ENCODE measurements at regions not wholly inside any gene's neighbourhood (a gene's known extent, or its start where the extent isn't known, plus 50 kb on each side); places are given as distances from the start of the nearest gene placed in this dataset.
"Not testable (repeated sequence)": the region's sequence is repeated elsewhere in the genome, so short reads cannot be mapped to it uniquely, and the experiment has no call there.

- H3K27me3 ChIP-seq = no peaks in the 10 kb centered on the region
- H3K9me3 ChIP-seq = no peaks in the 10 kb centered on the region
- H3K4me1 ChIP-seq = no peaks in the 10 kb centered on the region
- H3K27ac ChIP-seq = no peak overlapping the region
- no peaks in the 10 kb centered on the region for H3K36me3 ChIP-seq (ENCODE audit: low read depth, missing control alignments)
- WGBS, 2 donors = 94 to 97% methylated on average over 4 of the region's 4 CpGs
- DNase-seq = no peak
- no peak overlapping the region for H3K4me3 ChIP-seq
- no peak for TF ChIP-seq POLR2A (IDR thresholded peaks at IDR 0.05)
- intact Hi-C loops (cut with DNase I; ENCODE audit: low total_unique reads) = no loop called here
Measured at GRCh38 chr3:73179601-73180000, 118.1 kb downstream of the EBLN2 start.

- 85 to 93% methylated on average over 1 of the region's 1 CpG for WGBS, 2 donors
- no peak for DNase-seq
- H3K4me1 ChIP-seq = no peaks in the 10 kb centered on the region
- no peak overlapping the region for H3K4me3 ChIP-seq
- TF ChIP-seq, protein P1, sequence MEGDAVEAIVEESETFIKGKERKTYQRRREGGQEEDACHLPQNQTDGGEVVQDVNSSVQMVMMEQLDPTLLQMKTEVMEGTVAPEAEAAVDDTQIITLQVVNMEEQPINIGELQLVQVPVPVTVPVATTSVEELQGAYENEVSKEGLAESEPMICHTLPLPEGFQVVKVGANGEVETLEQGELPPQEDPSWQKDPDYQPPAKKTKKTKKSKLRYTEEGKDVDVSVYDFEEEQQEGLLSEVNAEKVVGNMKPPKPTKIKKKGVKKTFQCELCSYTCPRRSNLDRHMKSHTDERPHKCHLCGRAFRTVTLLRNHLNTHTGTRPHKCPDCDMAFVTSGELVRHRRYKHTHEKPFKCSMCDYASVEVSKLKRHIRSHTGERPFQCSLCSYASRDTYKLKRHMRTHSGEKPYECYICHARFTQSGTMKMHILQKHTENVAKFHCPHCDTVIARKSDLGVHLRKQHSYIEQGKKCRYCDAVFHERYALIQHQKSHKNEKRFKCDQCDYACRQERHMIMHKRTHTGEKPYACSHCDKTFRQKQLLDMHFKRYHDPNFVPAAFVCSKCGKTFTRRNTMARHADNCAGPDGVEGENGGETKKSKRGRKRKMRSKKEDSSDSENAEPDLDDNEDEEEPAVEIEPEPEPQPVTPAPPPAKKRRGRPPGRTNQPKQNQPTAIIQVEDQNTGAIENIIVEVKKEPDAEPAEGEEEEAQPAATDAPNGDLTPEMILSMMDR (IDR thresholded peaks at IDR 0.05) = no peak
- no peak for TF ChIP-seq POLR2A (IDR thresholded peaks at IDR 0.05)
- no peaks in the 10 kb centered on the region for H3K27me3 ChIP-seq
- intact Hi-C loops (cut with DNase I; ENCODE audit: low total_unique reads) = no loop called here
- no peak overlapping the region for H3K27ac ChIP-seq
- H3K36me3 ChIP-seq (ENCODE audit: low read depth, missing control alignments) = no peaks in the 10 kb centered on the region
- H3K9me3 ChIP-seq = no peaks in the 10 kb centered on the region
Measured at GRCh38 chr3:73186741-73187140, 125.3 kb downstream of the EBLN2 start.

DNA sequence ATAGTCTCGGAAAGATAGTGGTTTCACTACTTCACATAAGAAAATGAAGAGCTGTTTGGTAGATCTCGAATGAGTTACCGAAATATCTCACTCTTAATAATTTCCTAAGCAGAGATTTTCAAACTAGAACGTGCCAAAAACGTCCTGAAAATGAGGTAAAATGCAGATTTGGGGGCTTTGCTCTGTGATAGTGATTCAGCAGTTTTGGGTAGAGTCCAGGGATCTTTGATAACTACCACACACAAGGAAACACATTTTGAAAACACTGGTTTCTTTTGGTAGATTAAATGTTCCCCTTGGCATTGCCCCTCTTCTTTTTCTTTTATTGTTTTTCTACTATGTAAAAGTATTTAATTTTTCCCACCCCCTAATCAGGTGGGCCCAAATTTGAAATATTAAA, 125.9 kb downstream of the EBLN2 start:
- WGBS, 2 donors = 60 to 69% methylated on average over 5 of the region's 5 CpGs
- intact Hi-C loops (cut with DNase I; ENCODE audit: low total_unique reads) = no loop called here
- DNase-seq = no peak

GRCh38 chr3:73188707-73189106, 127.2 kb downstream of the EBLN2 start:
- no peak overlapping the region for H3K27ac ChIP-seq
- intact Hi-C loops (cut with DNase I; ENCODE audit: low total_unique reads) = no loop called here
- TF ChIP-seq, protein P1 (IDR thresholded peaks at IDR 0.05) = no peak

More for the DNA sequence above, 125.9 kb downstream of the EBLN2 start:
- no peak overlapping the region for H3K4me3 ChIP-seq
- no peak overlapping the region for H3K27ac ChIP-seq
- H3K36me3 ChIP-seq (ENCODE audit: low read depth, missing control alignments) = no peaks in the 10 kb centered on the region
- H3K9me3 ChIP-seq = no peaks in the 10 kb centered on the region
- TF ChIP-seq, protein P1 (IDR thresholded peaks at IDR 0.05) = no peak
- no peak for TF ChIP-seq POLR2A (IDR thresholded peaks at IDR 0.05)
- no peaks in the 10 kb centered on the region for H3K4me1 ChIP-seq
- no peaks in the 10 kb centered on the region for H3K27me3 ChIP-seq

DNA sequence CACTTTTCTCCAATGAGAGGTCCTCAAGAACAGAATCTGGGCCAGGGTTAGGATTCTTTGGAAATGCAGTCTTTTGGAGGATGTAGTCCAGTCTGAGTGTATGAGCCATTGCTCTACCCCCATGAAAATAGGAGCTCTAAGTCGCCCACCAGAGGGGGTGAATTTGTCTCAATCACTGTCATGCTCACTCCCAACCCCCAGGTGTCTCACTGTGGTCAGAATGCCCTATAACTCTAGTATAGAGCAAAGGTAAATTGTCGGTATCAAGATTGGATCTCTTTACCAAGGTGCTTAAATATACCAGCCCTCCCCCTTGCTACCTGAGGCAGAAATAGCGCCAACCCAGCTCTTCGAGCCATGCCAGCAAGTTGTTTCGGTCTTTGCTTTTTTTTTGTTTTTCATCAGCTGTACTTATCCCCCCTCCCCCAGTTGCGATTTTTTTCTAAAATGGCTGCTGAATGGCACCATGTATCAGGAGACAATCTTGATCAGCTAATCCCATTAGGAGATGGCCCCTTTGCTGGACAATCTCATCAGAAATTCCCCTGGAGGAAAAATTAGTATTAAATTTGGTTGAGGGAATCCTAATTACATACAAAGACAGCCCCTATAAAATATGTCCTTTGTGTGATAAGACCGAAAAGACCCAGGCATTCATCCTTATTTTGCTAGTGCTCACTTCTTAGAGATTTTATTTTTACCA, 130.7 kb downstream of the EBLN2 start:
- Histone ChIP-seq H3K27ac (no peak overlapping the region), H3K36me3 (ENCODE audit: low read depth, missing control alignments) (no peaks in the 10 kb centered on the region), H3K9me3 (no peaks in the 10 kb centered on the region), H3K4me3 (no peak overlapping the region), H3K27me3 (no peaks in the 10 kb centered on the region), H3K4me1 (no peaks in the 10 kb centered on the region)
- WGBS, 2 donors = 84 to 86% methylated on average over 7 of the region's 7 CpGs
- intact Hi-C loops (cut with DNase I; ENCODE audit: low total_unique reads) = no loop called here
- no peak for DNase-seq
- TF ChIP-seq POLR2A (IDR thresholded peaks at IDR 0.05) = no peak
- TF ChIP-seq, protein P1 (IDR thresholded peaks at IDR 0.05) = no peak

More at GRCh38 chr3:73188707-73189106, 127.2 kb downstream of the EBLN2 start:
- no peak for DNase-seq
- no peaks in the 10 kb centered on the region for H3K9me3 ChIP-seq
- H3K27me3 ChIP-seq = no peaks in the 10 kb centered on the region
- H3K36me3 ChIP-seq (ENCODE audit: low read depth, missing control alignments) = no peaks in the 10 kb centered on the region
- no peaks in the 10 kb centered on the region for H3K4me1 ChIP-seq
- H3K4me3 ChIP-seq = no peak overlapping the region

- 95 to 97% methylated on average over 5 of the region's 5 CpGs for WGBS, 2 donors
- H3K4me1 ChIP-seq; DNase-seq; H3K9me3 ChIP-seq; H3K4me3 ChIP-seq; intact Hi-C loops (cut with DNase I; ENCODE audit: low total_unique reads); H3K27me3 ChIP-seq; H3K36me3 ChIP-seq (ENCODE audit: low read depth, missing control alignments); H3K27ac ChIP-seq: not testable (repeated sequence)
Measured at GRCh38 chr3:73193943-73194342, 132.5 kb downstream of the EBLN2 start.
